Pancreas (tissue), 10 donors: ENCODE measurements at regions not wholly inside any gene's neighbourhood (a gene's known extent, or its start where the extent isn't known, plus 50 kb on each side); places are given as distances from the start of the nearest gene placed in this dataset.

Source experiments
- ATAC-seq, 4 donors: fragments of 200-7000 bp; cut with Tn5 transposase; one replicate each; pipeline versions ENCODE4 v1.8.0 to v1.9.1; 2020; ENCODE audit warnings: mild to moderate bottlenecking in 4 of 4, moderate library complexity in 4 of 4
- DNase-seq, 6 donors: peaks; one replicate each; pipeline ENCODE4 v3.0.0-alpha.2; 2020
- FAIRE-seq: peaks from 2 replicates; lab custom pipeline; 2012; peaks lifted over from hg19 to GRCh38; lab: Jason Lieb, UNC
- H3K27ac ChIP-seq, 4 donors: fragments of 200-600 bp; sonication (generic); 1 replicate in 3 of 4; 2 replicates in 1 of 4; pipeline versions ENCODE4 v1.5.0 to v1.8.0; 2020
- H3K27me3 ChIP-seq, 4 donors: fragments of 200-600 bp; one replicate each; pipeline ENCODE4 v1.8.0; 2021
- H3K36me3 ChIP-seq, 3 donors: fragments of 200-600 bp; sonication (generic) in 1 of 3; one replicate each; pipeline versions ENCODE4 v1.5.0 to v1.8.0; 2020 to 2021
- H3K4me1 ChIP-seq, 3 donors: fragments of 200-600 bp; one replicate each; pipeline ENCODE4 v1.8.0; 2021
- H3K4me3 ChIP-seq, 4 donors: fragments of 200-600 bp; sonication (generic) in 2 of 4; one replicate each; pipeline versions ENCODE4 v1.5.0 to v1.8.0; 2020 to 2021
- H3K9me3 ChIP-seq, 4 donors: fragments of 200-600 bp; one replicate each; pipeline ENCODE4 v1.8.0; 2021
- CTCF ChIP-seq, 4 donors: fragments of 200-600 bp; sonication (generic) in 3 of 4; IDR thresholded peaks; one replicate each; pipeline versions ENCODE4 v1.5.0 to v1.8.0; 2021; ENCODE audit warnings: antibody characterized with exemption in 4 of 4
- WGBS, 2 donors: extraction: QIAGEN DNeasy Blood & Tissue Kit; methylation state at CpG; one replicate each; pipeline ENCODE4 v1.1.7; 2013; 5-methylcytosine and 5-hydroxymethylcytosine counted together
- intact Hi-C, 3 donors: fragments of 100-400 bp; cut with DNase I; formaldehyde crosslinking; loops; one replicate each; pipeline versions ENCODE4 v1.11.1 to v1.14.2; 2022
- donor health status: healthy with polysubstance abuse.
- donor health status: DM: no; HTN: no; CAD: no; lungs with moderate emphysema.
- donor health status: DM: no; HTN: no; CAD: no.
- donor health status: control.
- donor health status: control.
- donor health status: Bipolar disorder and iron deficiency.
- donor health status: DM: yes; HTN: yes; CAD: no.
- donor health status: DM: no; HTN: no; CAD: no.
- donor health status: DM: no; HTN: no; CAD: no.
- donor health status: DM: yes; HTN: yes; CAD: no.

- no peak overlapping the region for H3K4me3 ChIP-seq
- DNase-seq (no peak), ATAC-seq (no peak), FAIRE-seq (no peak)
- no peaks in the 10 kb centered on the region for H3K27me3 ChIP-seq
- intact Hi-C loops = no loop called here
- no peaks in the 10 kb centered on the region for H3K4me1 ChIP-seq
- TF ChIP-seq CTCF (IDR thresholded peaks at IDR 0.05) = no peak
- no peak overlapping the region for H3K27ac ChIP-seq
- H3K9me3 ChIP-seq = no peaks in the 10 kb centered on the region
- 53 to 77% methylated on average over 1 of the region's 1 CpG for WGBS, 2 donors
- no peaks in the 10 kb centered on the region for H3K36me3 ChIP-seq
These were observed 322.3 kb upstream of the E2F7 start for GRCh38 chr12:77387671-77388070.

DNA sequence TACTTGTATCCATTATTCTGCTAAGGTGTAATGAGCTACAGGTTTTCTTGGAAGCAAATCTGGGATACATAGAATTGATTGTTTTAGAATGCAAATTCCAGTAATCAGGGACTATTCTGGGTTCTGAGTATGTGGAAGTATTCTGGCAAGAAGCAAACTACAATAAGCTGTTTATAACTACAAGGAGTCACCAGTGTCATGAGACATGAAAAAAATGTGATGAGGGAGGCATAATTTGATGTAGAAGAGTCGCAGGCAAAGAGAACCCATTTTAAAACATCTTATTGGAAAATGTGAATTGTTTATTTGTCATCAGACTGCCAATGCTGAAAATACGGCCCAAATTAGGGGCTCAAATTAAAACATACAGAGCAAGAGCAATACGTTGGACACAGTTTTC lies 321.8 kb upstream of the E2F7 start:
- no peaks in the 10 kb centered on the region for H3K36me3 ChIP-seq
- no peak overlapping the region for H3K27ac ChIP-seq
- 42 to 83% methylated on average over 3 of the region's 3 CpGs for WGBS, 2 donors
- no peak for TF ChIP-seq CTCF (IDR thresholded peaks at IDR 0.05)
- no peaks in the 10 kb centered on the region for H3K9me3 ChIP-seq
- FAIRE-seq = no peak
- H3K4me3 ChIP-seq = no peak overlapping the region
- no peaks in the 10 kb centered on the region for H3K27me3 ChIP-seq
- intact Hi-C loops = no loop called here
- no peak for ATAC-seq
- no peak for DNase-seq
- H3K4me1 ChIP-seq = no peaks in the 10 kb centered on the region

DNA sequence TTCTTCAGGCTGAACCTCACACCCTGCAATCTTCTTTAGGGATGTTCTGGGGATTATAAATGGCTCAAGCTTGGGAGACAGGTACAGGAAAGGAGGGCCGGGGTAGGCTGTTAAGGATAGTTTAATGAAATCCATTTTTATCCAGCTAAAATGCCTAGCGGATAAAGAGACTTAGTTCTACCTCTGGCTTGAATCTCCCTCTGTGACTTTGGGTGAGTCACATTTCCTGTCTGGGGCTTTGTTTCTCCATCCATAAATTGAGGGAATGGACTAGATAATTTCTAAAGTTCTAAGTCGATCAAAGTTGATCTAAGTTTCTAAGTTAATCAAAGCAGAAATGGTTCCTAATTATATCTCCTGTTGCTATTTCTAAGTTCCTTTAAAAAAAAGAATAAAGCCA lies 319.6 kb upstream of the E2F7 start:
- H3K36me3 ChIP-seq = no peaks in the 10 kb centered on the region
- TF ChIP-seq CTCF (IDR thresholded peaks at IDR 0.05) = no peak
- ATAC-seq (no peak), DNase-seq (no peak), FAIRE-seq (no peak)
- no peaks in the 10 kb centered on the region for H3K4me1 ChIP-seq
- H3K4me3 ChIP-seq = no peak overlapping the region
- intact Hi-C loops = no loop called here
- H3K27ac ChIP-seq = no peak overlapping the region
- no peaks in the 10 kb centered on the region for H3K9me3 ChIP-seq
- WGBS, 2 donors = 64 to 76% methylated on average over 3 of the region's 3 CpGs
- H3K27me3 ChIP-seq = no peaks in the 10 kb centered on the region

GRCh38 chr12:77382096-77382742 lies 316.9 kb upstream of the E2F7 start:
- WGBS, 2 donors = 71 to 86% methylated on average over 5 of the region's 5 CpGs
- H3K36me3 ChIP-seq = no peaks in the 10 kb centered on the region
- FAIRE-seq = no peak
- ATAC-seq = no peak
- no peak overlapping the region for H3K4me3 ChIP-seq
- no peak for DNase-seq
- no peaks in the 10 kb centered on the region for H3K9me3 ChIP-seq
- no peak overlapping the region for H3K27ac ChIP-seq
- intact Hi-C loops = no loop called here
- no peaks in the 10 kb centered on the region for H3K4me1 ChIP-seq
- TF ChIP-seq CTCF (IDR thresholded peaks at IDR 0.05) = no peak
- no peaks in the 10 kb centered on the region for H3K27me3 ChIP-seq

DNA sequence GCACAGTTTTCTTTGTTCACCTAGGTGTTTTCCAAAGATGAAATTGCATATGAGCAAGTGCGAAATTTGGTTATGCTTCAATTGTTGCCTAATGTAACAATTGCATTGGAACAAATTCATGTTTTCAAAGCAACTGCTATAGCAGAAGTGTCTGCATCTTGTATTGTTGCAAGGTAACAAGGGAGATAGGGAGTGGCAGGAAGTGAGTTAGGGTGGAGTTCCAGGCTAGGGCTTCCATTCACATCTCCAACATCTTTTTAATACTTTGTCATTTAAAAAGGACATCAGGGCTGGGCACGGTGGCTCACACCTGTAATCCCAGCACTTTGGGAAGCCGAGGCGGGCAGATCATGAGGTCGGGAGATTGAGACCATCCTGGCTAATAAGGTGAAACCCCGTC lies 312.3 kb upstream of the E2F7 start:
- ATAC-seq (no peak), FAIRE-seq (no peak), DNase-seq (no peak)
- 78 to 91% methylated on average over 6 of the region's 6 CpGs for WGBS, 2 donors
- TF ChIP-seq CTCF (IDR thresholded peaks at IDR 0.05) = no peak
- Histone ChIP-seq H3K9me3 (no peaks in the 10 kb centered on the region), H3K36me3 (no peaks in the 10 kb centered on the region), H3K27me3 (no peaks in the 10 kb centered on the region), H3K27ac (no peak overlapping the region), H3K4me3 (no peak overlapping the region), H3K4me1 (no peaks in the 10 kb centered on the region)
- intact Hi-C loops = no loop called here
